Mucosa of rectum (tissue), 2 donors: ENCODE measurements at regions not wholly inside any gene's neighbourhood (a gene's known extent, or its start where the extent isn't known, plus 50 kb on each side); places are given as distances from the start of the nearest gene placed in this dataset.
"Not testable (repeated sequence)": the region's sequence is repeated elsewhere in the genome, so short reads cannot be mapped to it uniquely, and the experiment has no call there.

ENCODE experiments used
- H3K27ac ChIP-seq, 2 donors: one replicate each; pipeline ENCODE4 v1.7.0; 2013; ENCODE audit warnings: inconsistent platforms in 2 of 2, low read depth in 2 of 2, low read length in 2 of 2
- H3K27me3 ChIP-seq, 2 donors: one replicate each; pipeline ENCODE4 v1.7.0; 2013; ENCODE audit warnings: low read length in 2 of 2; ENCODE audit not compliant: control insufficient read depth in 2 of 2, insufficient read depth in 2 of 2
- H3K36me3 ChIP-seq, 2 donors: one replicate each; pipeline ENCODE4 v1.7.0; 2013; ENCODE audit warnings: low read length in 2 of 2; ENCODE audit not compliant: control insufficient read depth in 2 of 2, insufficient read depth in 2 of 2
- H3K4me1 ChIP-seq, 2 donors: one replicate each; pipeline ENCODE4 v1.7.0; 2013; ENCODE audit warnings: low read length in 2 of 2, mild to moderate bottlenecking in 1 of 2; ENCODE audit not compliant: control insufficient read depth in 2 of 2, insufficient read depth in 2 of 2
- H3K4me3 ChIP-seq, 2 donors: one replicate each; pipeline ENCODE4 v1.7.0; 2013; ENCODE audit warnings: low read length in 2 of 2
- H3K9ac ChIP-seq, 2 donors: one replicate each; pipeline ENCODE4 v1.7.0; 2013; ENCODE audit warnings: low read length in 2 of 2, low read depth in 1 of 2, mild to moderate bottlenecking in 1 of 2
- H3K9me3 ChIP-seq, 2 donors: one replicate each; pipeline ENCODE4 v1.7.0; 2013; ENCODE audit warnings: low read length in 2 of 2; ENCODE audit not compliant: control insufficient read depth in 2 of 2
- donor health status: healthy.
- donor health status: Normal muscosa, but diverticular disease.

DNA sequence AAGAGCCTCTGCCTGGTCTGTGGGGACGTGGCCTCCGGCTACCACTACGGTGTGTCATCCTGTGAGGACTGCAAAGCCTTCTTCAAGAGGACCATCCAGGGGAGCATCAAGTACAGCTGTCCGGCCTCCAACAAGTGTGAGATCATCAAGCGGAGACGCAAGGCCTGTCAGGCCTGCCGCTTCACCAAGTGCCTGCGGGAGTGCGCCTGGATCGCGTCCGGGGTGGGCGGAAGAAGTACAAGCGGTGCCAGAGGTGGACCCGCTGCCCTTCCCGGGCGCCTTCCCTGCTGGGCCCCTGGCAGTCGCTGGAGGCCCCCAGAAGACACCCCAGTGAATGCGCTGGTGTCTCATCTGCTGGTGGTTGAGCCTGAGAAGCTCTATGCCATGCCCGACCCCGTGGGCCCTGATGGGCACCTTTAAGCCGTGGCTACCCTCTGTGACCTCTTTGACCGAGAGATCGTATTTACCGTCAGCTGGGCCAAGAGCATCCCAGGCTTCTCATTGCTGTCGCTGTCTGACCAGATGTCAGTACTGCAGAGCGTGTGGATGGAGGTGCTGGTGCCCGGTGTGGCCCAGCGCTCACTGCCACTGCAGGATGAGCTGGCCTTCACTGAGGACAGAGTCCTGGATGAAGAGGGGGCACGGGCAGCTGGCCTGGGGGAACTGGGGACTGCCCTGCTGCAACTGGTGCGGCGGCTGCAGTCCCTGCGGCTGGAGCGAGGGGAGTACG lies 84.3 kb downstream of the MRPL57 start:
- H3K27me3 ChIP-seq, H3K9me3 ChIP-seq, H3K36me3 ChIP-seq, H3K4me3 ChIP-seq, H3K9ac ChIP-seq, H3K4me1 ChIP-seq, H3K27ac ChIP-seq: not testable (repeated sequence)

DNA sequence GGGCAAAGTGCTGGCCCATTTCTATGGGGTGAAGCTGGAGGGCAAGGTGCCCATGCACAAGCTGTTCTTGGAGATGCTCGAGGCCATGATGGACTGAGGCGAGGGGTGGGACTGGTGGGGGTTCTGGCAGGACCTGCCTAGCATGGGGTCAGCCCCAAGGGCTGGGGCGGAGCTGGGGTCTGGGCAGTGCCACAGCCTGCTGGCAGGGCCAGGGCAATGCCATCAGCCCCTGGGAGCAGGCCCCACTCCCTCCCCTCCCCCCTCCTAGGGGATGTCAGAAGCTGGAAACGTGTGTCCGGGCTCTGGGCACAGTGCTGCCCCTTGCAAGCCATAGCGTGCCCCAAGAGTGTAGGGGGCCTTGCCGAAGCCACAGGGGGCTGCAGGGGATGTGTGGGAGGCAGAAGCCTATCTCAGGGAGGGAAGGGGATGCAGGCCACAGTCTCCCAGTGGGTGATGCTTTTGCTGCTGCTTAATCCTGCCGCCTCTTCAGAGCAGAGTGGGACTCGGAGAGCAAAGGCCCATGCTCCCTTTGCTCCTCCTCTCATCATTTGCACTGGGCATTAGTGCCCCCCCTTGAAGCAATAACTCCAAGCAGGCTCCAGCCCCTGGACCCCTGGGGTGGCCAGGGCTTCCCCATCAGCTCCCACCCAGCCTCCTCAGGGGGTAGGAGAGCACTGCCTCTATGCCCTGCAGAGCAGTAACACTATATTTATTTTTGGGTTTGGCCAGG lies 85.2 kb downstream of the MRPL57 start:
- H3K36me3 ChIP-seq, H3K27me3 ChIP-seq, H3K4me1 ChIP-seq, H3K9ac ChIP-seq, H3K9me3 ChIP-seq, H3K27ac ChIP-seq, H3K4me3 ChIP-seq: not testable (repeated sequence)

DNA sequence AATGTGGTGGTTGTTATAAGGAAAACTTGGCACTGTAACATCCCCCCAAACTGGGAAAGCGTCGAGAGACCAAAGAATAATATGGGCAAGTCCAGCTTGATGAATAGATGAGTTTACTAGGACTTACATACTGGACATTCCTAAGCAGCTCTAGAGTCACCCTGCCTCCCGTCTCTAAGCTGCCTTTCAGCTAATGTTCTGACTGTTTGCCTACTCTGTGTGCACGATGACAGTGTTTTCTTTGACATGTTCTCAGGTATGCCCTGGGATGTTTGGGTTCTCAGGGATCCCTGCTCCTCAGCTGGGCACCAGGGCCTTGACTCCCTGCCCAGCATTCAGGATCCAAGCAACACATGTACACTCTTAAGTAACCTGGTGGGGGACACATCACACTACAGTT lies 87.5 kb downstream of the MRPL57 start:
- not testable (repeated sequence) for H3K36me3 ChIP-seq, H3K4me3 ChIP-seq, H3K9ac ChIP-seq, H3K9me3 ChIP-seq, H3K4me1 ChIP-seq, H3K27ac ChIP-seq, H3K27me3 ChIP-seq

DNA sequence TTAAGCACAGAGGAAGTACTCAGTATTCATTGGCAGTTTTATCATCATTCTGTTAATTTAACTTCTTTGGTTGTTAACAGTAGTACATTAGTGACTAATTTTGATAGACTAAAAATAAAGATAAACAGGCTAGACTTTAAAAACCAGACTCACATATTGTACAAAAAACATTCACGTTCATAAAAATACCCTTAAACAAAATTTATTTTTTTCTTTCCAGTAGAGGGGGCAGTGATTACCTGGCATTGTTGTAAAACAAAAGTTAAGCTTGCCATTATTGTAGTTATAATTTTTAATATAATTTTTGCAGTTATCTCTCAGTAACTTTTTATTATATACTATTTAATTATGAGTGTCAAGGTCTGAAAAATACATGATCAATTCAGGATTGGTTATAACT lies 92.0 kb downstream of the MRPL57 start:
- not testable (repeated sequence) for H3K9me3 ChIP-seq, H3K4me1 ChIP-seq, H3K36me3 ChIP-seq, H3K27me3 ChIP-seq, H3K9ac ChIP-seq, H3K27ac ChIP-seq, H3K4me3 ChIP-seq

DNA sequence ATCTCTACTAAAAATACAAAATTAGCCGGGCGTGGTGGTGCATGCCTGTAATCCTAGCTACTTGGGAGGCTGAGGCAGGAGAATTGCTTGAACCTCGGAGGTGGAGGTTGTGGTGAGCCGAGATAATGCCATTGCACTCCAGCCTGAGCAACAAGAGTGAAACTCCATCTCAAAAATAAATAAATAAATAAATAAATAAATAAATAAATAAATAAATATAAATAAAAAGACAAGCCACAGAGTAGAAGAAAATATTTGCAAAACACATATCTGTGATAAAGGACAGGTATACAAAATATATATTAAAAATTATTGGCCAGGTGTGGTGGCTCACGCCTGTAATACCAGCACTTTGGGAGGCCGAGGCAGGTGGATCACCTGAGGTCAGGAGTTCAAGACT lies 96.0 kb downstream of the MRPL57 start:
- H3K4me1 ChIP-seq, H3K9ac ChIP-seq, H3K36me3 ChIP-seq, H3K4me3 ChIP-seq, H3K27me3 ChIP-seq, H3K9me3 ChIP-seq, H3K27ac ChIP-seq: not testable (repeated sequence)

DNA sequence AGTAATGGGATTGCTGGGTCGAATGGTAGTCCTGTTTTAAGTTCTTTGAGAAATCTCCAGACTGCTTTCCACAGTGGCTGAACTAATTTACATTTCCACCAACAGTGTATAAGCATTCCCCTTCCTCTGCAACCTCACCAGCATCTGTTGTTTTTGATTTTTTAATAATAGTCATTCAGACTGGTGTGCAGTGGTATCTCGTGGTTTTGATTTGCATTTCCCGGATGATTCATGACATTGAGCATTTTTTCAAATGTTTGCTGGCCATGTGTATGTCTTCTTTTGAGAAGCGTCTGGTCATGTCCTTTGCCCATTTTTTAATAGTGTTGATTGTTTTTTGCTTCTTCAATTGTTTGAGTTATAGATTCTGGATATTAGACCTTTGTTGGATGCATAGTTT lies 98.0 kb downstream of the MRPL57 start:
- not testable (repeated sequence) for H3K4me1 ChIP-seq, H3K27me3 ChIP-seq, H3K27ac ChIP-seq, H3K9me3 ChIP-seq, H3K9ac ChIP-seq, H3K36me3 ChIP-seq, H3K4me3 ChIP-seq

DNA sequence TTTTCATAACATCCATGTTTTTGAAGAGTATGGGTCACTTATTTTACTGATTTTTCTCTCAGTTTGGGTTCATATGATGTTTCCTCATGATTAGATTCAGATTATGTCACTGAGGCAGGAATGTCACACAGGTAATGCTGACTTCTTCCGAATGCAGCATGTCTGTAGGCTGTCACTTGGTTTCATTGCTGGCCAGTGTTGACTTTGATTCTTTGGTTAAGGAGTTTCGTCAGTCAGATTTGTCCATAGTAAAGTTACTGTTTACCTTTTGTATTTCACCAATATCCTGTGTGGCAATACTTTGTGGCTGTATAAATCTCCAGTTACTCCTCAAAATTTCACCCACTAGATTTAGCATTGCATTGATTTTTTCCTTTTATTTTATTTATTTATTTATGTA lies 105.6 kb downstream of the MRPL57 start:
- H3K27me3 ChIP-seq, result peaks cover 0 to 3% of the 10 kb centered on the region in 2 donors
- no peak overlapping the region for H3K4me3 ChIP-seq
- H3K4me1 ChIP-seq, result no peaks in the 10 kb centered on the region
- no peak overlapping the region for H3K9ac ChIP-seq
- no peaks in the 10 kb centered on the region for H3K36me3 ChIP-seq
- no peak overlapping the region for H3K27ac ChIP-seq
- no peaks in the 10 kb centered on the region for H3K9me3 ChIP-seq

DNA sequence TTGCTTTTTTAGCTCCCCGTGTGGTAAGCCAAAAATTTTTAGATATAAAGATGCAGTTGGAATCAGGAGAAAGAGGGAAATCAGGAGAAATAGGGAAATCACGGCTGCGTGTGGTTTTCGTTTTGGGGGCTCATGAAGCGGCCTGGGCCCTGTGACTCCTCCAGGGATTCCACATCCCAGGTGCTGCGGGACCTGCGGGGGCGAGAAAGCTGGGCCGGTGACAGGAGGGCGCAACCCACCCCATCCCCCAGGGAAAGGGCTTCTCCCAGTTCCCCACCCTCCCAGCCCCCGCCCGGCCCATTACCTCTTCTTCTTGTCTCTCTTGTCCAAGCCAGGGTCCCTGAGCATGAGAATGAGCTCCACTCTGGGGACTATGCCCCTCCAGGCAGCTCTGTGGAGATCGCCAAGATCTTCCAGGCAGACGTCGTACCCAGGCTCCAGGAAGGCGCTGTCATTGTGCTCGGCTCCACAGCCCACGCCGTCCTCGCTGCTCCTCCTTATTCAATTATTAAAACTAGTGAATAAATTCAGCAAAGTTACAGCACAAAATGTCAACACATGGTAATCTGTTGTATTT lies 111.0 kb downstream of the MRPL57 start:
- no peaks in the 10 kb centered on the region for H3K9me3 ChIP-seq
- H3K4me1 ChIP-seq, result no peaks in the 10 kb centered on the region
- H3K36me3 ChIP-seq, result no peaks in the 10 kb centered on the region
- H3K9ac ChIP-seq, result no peak overlapping the region
- H3K27me3 ChIP-seq, result peaks cover 0 to 3% of the 10 kb centered on the region in 2 donors
- H3K4me3 ChIP-seq, result no peak overlapping the region
- H3K27ac ChIP-seq, result no peak overlapping the region

DNA sequence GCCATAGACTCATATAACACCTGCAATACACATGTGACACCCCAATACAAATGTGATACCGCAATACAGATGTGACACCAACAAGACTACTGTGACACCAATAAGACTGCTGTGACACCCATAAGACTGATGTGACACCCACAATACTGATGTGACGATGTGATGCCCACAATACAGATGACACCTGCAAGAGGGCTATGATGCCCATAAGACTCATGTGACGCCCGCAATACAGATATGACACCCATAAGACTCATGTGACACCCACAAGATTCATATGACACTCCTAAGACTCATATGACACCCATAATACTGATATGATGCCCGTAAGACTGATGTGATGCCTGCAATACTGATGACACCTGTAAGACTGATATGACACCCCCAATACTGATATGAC lies 113.0 kb downstream of the MRPL57 start:
- Histone ChIP-seq H3K9me3 (no peaks in the 10 kb centered on the region), H3K36me3 (no peaks in the 10 kb centered on the region), H3K9ac (no peak overlapping the region), H3K27me3 (no peaks in the 10 kb centered on the region), H3K4me3 (no peak overlapping the region), H3K27ac (no peak overlapping the region), H3K4me1 (no peaks in the 10 kb centered on the region)

DNA sequence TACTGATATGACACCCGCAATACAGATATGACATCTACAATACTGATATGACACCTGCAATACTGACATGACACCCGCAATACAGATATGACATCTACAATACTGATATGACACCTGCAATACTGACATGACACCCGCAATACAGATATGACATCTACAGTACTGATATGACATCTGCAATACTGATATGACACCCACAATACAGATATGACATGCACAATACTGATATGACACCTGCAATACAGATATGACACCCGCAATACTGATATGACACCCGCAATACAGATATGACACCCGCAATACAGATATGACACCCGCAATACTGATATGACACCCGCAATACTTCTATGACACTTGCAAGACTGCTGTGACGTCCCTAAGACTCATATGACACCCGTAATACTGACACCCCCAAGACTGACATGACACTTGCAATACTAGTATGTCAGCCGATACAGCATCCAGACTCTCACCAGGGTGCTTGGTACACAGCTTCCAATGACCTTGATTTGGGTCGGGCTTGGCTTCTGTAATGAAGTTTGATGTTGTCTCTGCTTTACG lies 114.1 kb downstream of the MRPL57 start:
- not testable (repeated sequence) for H3K36me3 ChIP-seq, H3K4me1 ChIP-seq, H3K27me3 ChIP-seq, H3K27ac ChIP-seq, H3K9ac ChIP-seq, H3K4me3 ChIP-seq, H3K9me3 ChIP-seq
